ENCODE measurements at regions not wholly inside any gene's neighbourhood (a gene's known extent, or its start where the extent isn't known, plus 50 kb on each side); places are given as distances from the start of the nearest gene placed in this dataset.
A peak's percentile ranks its signal among the peaks of the same experiment; 100 is the strongest.

DNA sequence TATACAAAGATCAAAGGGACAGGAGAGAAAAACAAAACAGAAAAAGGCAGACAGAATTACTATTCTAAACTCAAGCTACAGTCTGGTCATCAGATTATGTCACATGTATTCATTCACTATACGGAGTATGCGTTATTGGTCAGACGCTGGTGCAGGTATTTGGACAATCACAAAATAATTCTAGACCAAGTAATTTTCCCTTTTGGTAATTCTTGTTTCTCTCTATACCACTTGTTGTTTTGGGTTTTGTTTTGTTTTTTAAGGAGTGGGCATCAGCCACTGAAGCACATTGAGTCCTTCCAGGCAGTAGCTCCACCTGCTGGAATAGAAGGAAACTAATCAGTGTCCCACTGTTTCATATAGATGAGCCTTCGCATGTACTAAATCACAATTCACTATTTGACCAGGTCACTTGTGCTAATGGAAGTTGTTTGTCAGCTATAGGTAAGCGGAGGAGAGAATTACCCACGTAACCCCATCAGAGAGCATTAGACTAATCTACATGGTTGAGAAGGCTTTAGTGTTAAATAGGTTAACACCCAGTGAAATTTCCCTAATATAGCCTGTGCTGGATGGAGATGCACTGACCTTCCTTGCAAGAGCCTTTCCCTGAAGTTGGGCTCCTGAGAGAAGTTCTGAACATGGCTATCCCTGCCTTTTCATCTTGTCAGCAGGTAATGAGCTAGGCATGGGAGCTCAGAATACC is 77.9 kb downstream of the TNFAIP3 start:
- no peak overlapping the region for H3K4me3 ChIP-seq (replicated peaks; ENCODE audit: insufficient read depth, low read length)
- no peak for TF ChIP-seq GABPA (IDR thresholded peaks at IDR 0.05; ENCODE audit: low read depth)
- TF ChIP-seq SPI1 (IDR thresholded peaks at IDR 0.05; ENCODE audit: borderline replicate concordance, low read depth): no peak
- TF ChIP-seq REST (IDR thresholded peaks at IDR 0.05; ENCODE audit: insufficient replicate concordance, low read depth): no peak
- peak; percentile 79 for TF ChIP-seq CTCF (IDR thresholded peaks at IDR 0.05; ENCODE audit: insufficient read depth, low read length)
- TF ChIP-seq POLR2AphosphoS5 (IDR thresholded peaks at IDR 0.05; ENCODE audit: low read depth): no peak
- peak in 1 of 2 experiments; percentile 38 for DNase-seq (ENCODE audit: low read depth in 1 of 2, low spot score in 1 of 2)
- no peaks in the 10 kb centered on the region for H3K27me3 ChIP-seq (ENCODE audit: insufficient read depth, poor library complexity, severe bottlenecking)
- H3K27ac ChIP-seq (replicated peaks): no peak overlapping the region

DNA sequence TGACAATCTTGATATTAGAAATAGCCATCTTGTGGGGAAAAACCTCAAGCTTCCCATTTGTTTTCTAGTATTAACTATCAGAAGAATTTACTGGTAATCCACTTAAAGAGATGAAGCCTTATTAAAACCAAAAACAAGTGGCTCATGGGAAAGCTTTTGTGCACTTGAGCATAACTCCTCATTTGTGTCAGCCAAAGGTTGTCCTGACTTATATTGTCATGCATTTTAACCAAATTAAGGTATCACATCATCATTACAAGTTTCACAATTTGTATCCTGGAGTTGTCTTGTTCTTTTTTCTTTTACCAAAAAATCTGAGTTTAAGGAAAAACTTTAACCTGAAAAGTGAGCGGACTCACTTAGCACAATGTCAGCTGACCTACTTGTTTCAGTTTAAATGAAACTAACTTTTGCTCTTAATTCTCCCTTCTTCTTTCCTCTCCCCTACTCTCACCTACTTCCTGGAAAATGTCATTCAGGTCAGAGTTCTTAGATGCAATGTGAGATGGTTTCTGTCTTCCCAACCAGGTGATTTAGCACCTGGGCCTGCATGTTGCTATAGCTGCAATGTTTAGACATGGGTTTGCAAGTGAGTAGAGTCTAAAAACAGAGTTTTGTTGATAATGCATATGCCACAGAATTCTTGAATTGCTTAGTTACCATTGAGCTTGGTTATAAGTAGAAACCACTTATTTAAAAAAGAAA is 82.8 kb downstream of the TNFAIP3 start:
- Histone ChIP-seq H3K27me3 (ENCODE audit: insufficient read depth, poor library complexity, severe bottlenecking) (no peaks in the 10 kb centered on the region), H3K27ac (replicated peaks) (no peak overlapping the region), H3K4me3 (replicated peaks; ENCODE audit: insufficient read depth, low read length) (no peak overlapping the region)
- no peak for DNase-seq (ENCODE audit: low read depth in 1 of 2, low spot score in 1 of 2)
- TF ChIP-seq REST (IDR thresholded peaks at IDR 0.05; ENCODE audit: insufficient replicate concordance, low read depth) (no peak), POLR2AphosphoS5 (IDR thresholded peaks at IDR 0.05; ENCODE audit: low read depth) (no peak), GABPA (IDR thresholded peaks at IDR 0.05; ENCODE audit: low read depth) (no peak), CTCF (IDR thresholded peaks at IDR 0.05; ENCODE audit: insufficient read depth, low read length) (no peak), SPI1 (IDR thresholded peaks at IDR 0.05; ENCODE audit: borderline replicate concordance, low read depth) (no peak)

GRCh38 chr6:137950581-137950980 is 83.5 kb downstream of the TNFAIP3 start:
- Histone ChIP-seq H3K27ac (replicated peaks) (no peak overlapping the region), H3K4me3 (replicated peaks; ENCODE audit: insufficient read depth, low read length) (no peak overlapping the region), H3K27me3 (ENCODE audit: insufficient read depth, poor library complexity, severe bottlenecking) (no peaks in the 10 kb centered on the region)
- DNase-seq (ENCODE audit: low read depth in 1 of 2, low spot score in 1 of 2): no peak
- no peak for TF ChIP-seq CTCF (IDR thresholded peaks at IDR 0.05; ENCODE audit: insufficient read depth, low read length)
- TF ChIP-seq SPI1 (IDR thresholded peaks at IDR 0.05; ENCODE audit: borderline replicate concordance, low read depth): no peak
- TF ChIP-seq POLR2AphosphoS5 (IDR thresholded peaks at IDR 0.05; ENCODE audit: low read depth): no peak
